ENCODE measurements at regions not wholly inside any gene's neighbourhood (a gene's known extent, or its start where the extent isn't known, plus 50 kb on each side); places are given as distances from the start of the nearest gene placed in this dataset.

- Histone ChIP-seq H3K36me3 (ENCODE audit: control insufficient read depth in 4 of 4, insufficient read depth in 4 of 4, low read length in 4 of 4) (no peaks in the 10 kb centered on the region), H3K4me1 (ENCODE audit: control insufficient read depth in 5 of 5, insufficient read depth in 5 of 5, low read length in 5 of 5) (peaks cover 0 to 32% (median 0%) of the 10 kb centered on the region in 5 donors), H3K27ac (ENCODE audit: low read depth in 1 of 2, low read length in 1 of 2) (no peak overlapping the region), H3K27me3 (ENCODE audit: control insufficient read depth in 3 of 3, insufficient read depth in 3 of 3, low read length in 2 of 3) (no peaks in the 10 kb centered on the region), H3K4me3 (no peak overlapping the region), H3K9me3 (ENCODE audit: control insufficient read depth in 4 of 4, insufficient read depth in 3 of 4, low read length in 3 of 4) (peaks cover 0 to 2% (median 0%) of the 10 kb centered on the region in 4 donors), H3K9ac (ENCODE audit: insufficient read depth in 1 of 2, low read length in 2 of 2) (no peak overlapping the region)
- 65 to 69% methylated on average over 1 of the region's 1 CpG for WGBS, 2 donors
- TF ChIP-seq CTCF (IDR thresholded peaks at IDR 0.05; ENCODE audit: control extremely low read depth, extremely low read depth): no peak
- no peak for DNase-seq
- no peak for ATAC-seq (ENCODE audit: insufficient read depth, low FRiP score)
Measured at GRCh38 chr16:54720259-54720658, 210.4 kb upstream of the IRX5 start.

GRCh38 chr16:54719624-54720023 is 211.0 kb upstream of the IRX5 start:
- 87 to 90% methylated on average over 10 of the region's 10 CpGs for WGBS, 2 donors
- TF ChIP-seq CTCF (IDR thresholded peaks at IDR 0.05; ENCODE audit: control extremely low read depth, extremely low read depth): no peak
- DNase-seq (no peak), ATAC-seq (ENCODE audit: insufficient read depth, low FRiP score) (no peak)
- Histone ChIP-seq H3K27ac (ENCODE audit: low read depth in 1 of 2, low read length in 1 of 2) (no peak overlapping the region), H3K36me3 (ENCODE audit: control insufficient read depth in 4 of 4, insufficient read depth in 4 of 4, low read length in 4 of 4) (no peaks in the 10 kb centered on the region), H3K27me3 (ENCODE audit: control insufficient read depth in 3 of 3, insufficient read depth in 3 of 3, low read length in 2 of 3) (no peaks in the 10 kb centered on the region), H3K9ac (ENCODE audit: insufficient read depth in 1 of 2, low read length in 2 of 2) (no peak overlapping the region), H3K4me1 (ENCODE audit: control insufficient read depth in 5 of 5, insufficient read depth in 5 of 5, low read length in 5 of 5) (peaks cover 0 to 31% (median 0%) of the 10 kb centered on the region in 5 donors), H3K9me3 (ENCODE audit: control insufficient read depth in 4 of 4, insufficient read depth in 3 of 4, low read length in 3 of 4) (peaks cover 0 to 6% (median 0%) of the 10 kb centered on the region in 4 donors), H3K4me3 (no peak overlapping the region)

- no peak for ATAC-seq (ENCODE audit: insufficient read depth, low FRiP score)
- Histone ChIP-seq H3K27ac (ENCODE audit: low read depth in 1 of 2, low read length in 1 of 2) (no peak overlapping the region), H3K36me3 (ENCODE audit: control insufficient read depth in 4 of 4, insufficient read depth in 4 of 4, low read length in 4 of 4) (no peaks in the 10 kb centered on the region), H3K27me3 (ENCODE audit: control insufficient read depth in 3 of 3, insufficient read depth in 3 of 3, low read length in 2 of 3) (no peaks in the 10 kb centered on the region), H3K9ac (ENCODE audit: insufficient read depth in 1 of 2, low read length in 2 of 2) (no peak overlapping the region), H3K9me3 (ENCODE audit: control insufficient read depth in 4 of 4, insufficient read depth in 3 of 4, low read length in 3 of 4) (peaks cover 0 to 6% (median 0%) of the 10 kb centered on the region in 4 donors), H3K4me3 (no peak overlapping the region), H3K4me1 (ENCODE audit: control insufficient read depth in 5 of 5, insufficient read depth in 5 of 5, low read length in 5 of 5) (peaks cover 0 to 18% (median 0%) of the 10 kb centered on the region in 5 donors)
- 92% methylated on average over 12 of the region's 12 CpGs for WGBS, 2 donors
- TF ChIP-seq CTCF (IDR thresholded peaks at IDR 0.05; ENCODE audit: control extremely low read depth, extremely low read depth): no peak
- DNase-seq: no peak
Measured at GRCh38 chr16:54718376-54718775, 212.3 kb upstream of the IRX5 start.

- Histone ChIP-seq H3K27ac (ENCODE audit: low read depth in 1 of 2, low read length in 1 of 2) (no peak overlapping the region), H3K9me3 (ENCODE audit: control insufficient read depth in 4 of 4, insufficient read depth in 3 of 4, low read length in 3 of 4) (peaks cover 0 to 7% (median 0%) of the 10 kb centered on the region in 4 donors), H3K4me1 (ENCODE audit: control insufficient read depth in 5 of 5, insufficient read depth in 5 of 5, low read length in 5 of 5) (peaks cover 0 to 9% (median 0%) of the 10 kb centered on the region in 5 donors), H3K27me3 (ENCODE audit: control insufficient read depth in 3 of 3, insufficient read depth in 3 of 3, low read length in 2 of 3) (no peaks in the 10 kb centered on the region), H3K4me3 (no peak overlapping the region), H3K9ac (ENCODE audit: insufficient read depth in 1 of 2, low read length in 2 of 2) (no peak overlapping the region), H3K36me3 (ENCODE audit: control insufficient read depth in 4 of 4, insufficient read depth in 4 of 4, low read length in 4 of 4) (no peaks in the 10 kb centered on the region)
- TF ChIP-seq CTCF (IDR thresholded peaks at IDR 0.05; ENCODE audit: control extremely low read depth, extremely low read depth): no peak
- DNase-seq (no peak), ATAC-seq (ENCODE audit: insufficient read depth, low FRiP score) (no peak)
Measured at GRCh38 chr16:54715011-54715410, 215.7 kb upstream of the IRX5 start.
